ENCODE measurements at regions not wholly inside any gene's neighbourhood (a gene's known extent, or its start where the extent isn't known, plus 50 kb on each side); places are given as distances from the start of the nearest gene placed in this dataset.
"Not testable (repeated sequence)": the region's sequence is repeated elsewhere in the genome, so short reads cannot be mapped to it uniquely, and the experiment has no call there.

- Histone ChIP-seq H3K27ac (ENCODE audit: low read length) (no peak overlapping the region), H3K4me1 (ENCODE audit: control insufficient read depth, insufficient read depth, low read length) (peaks cover 4% of the 10 kb centered on the region), H3K4me3 (ENCODE audit: low read length) (no peak overlapping the region), H3K27me3 (ENCODE audit: control insufficient read depth, insufficient read depth) (no peaks in the 10 kb centered on the region), H3K9me3 (ENCODE audit: control insufficient read depth, low read length) (no peaks in the 10 kb centered on the region)
- DNase-seq (no peak), ATAC-seq (no peak)
- intact Hi-C loops (cut with DNase I): no loop called here
- 49% methylated on average over 1 of the region's 1 CpG for WGBS
Observed at GRCh38 chr14:66315548-66315947, 170.6 kb upstream of the CCDC196 start.

GRCh38 chr14:66322564-66322963 lies 163.6 kb upstream of the CCDC196 start:
- WGBS: 100% methylated on average over 1 of the region's 1 CpG
- Histone ChIP-seq H3K4me1 (ENCODE audit: control insufficient read depth, insufficient read depth, low read length) (no peaks in the 10 kb centered on the region), H3K9me3 (ENCODE audit: control insufficient read depth, low read length) (no peaks in the 10 kb centered on the region), H3K27me3 (ENCODE audit: control insufficient read depth, insufficient read depth) (no peaks in the 10 kb centered on the region), H3K4me3 (ENCODE audit: low read length) (no peak overlapping the region), H3K27ac (ENCODE audit: low read length) (no peak overlapping the region)
- intact Hi-C loops (cut with DNase I): no loop called here
- no peak for ATAC-seq
- no peak for DNase-seq

- Histone ChIP-seq H3K9me3 (ENCODE audit: control insufficient read depth, low read length) (no peaks in the 10 kb centered on the region), H3K27ac (ENCODE audit: low read length) (no peak overlapping the region), H3K4me3 (ENCODE audit: low read length) (no peak overlapping the region), H3K4me1 (ENCODE audit: control insufficient read depth, insufficient read depth, low read length) (no peaks in the 10 kb centered on the region), H3K27me3 (ENCODE audit: control insufficient read depth, insufficient read depth) (no peaks in the 10 kb centered on the region)
- 83% methylated on average over 4 of the region's 4 CpGs for WGBS
- intact Hi-C loops (cut with DNase I): no loop called here
- ATAC-seq (no peak), DNase-seq (no peak)
Observed at GRCh38 chr14:66330228-66330627, 155.9 kb upstream of the CCDC196 start.

GRCh38 chr14:66330916-66331315 lies 155.3 kb upstream of the CCDC196 start:
- Histone ChIP-seq H3K27me3 (ENCODE audit: control insufficient read depth, insufficient read depth) (no peaks in the 10 kb centered on the region), H3K4me3 (ENCODE audit: low read length) (no peak overlapping the region), H3K27ac (ENCODE audit: low read length) (no peak overlapping the region), H3K4me1 (ENCODE audit: control insufficient read depth, insufficient read depth, low read length) (no peaks in the 10 kb centered on the region), H3K9me3 (ENCODE audit: control insufficient read depth, low read length) (no peaks in the 10 kb centered on the region)
- DNase-seq (no peak), ATAC-seq (no peak)
- intact Hi-C loops (cut with DNase I): no loop called here

- H3K9me3 ChIP-seq (ENCODE audit: control insufficient read depth, low read length); H3K27ac ChIP-seq (ENCODE audit: low read length); H3K4me1 ChIP-seq (ENCODE audit: control insufficient read depth, insufficient read depth, low read length); ATAC-seq; intact Hi-C loops (cut with DNase I); H3K27me3 ChIP-seq (ENCODE audit: control insufficient read depth, insufficient read depth); DNase-seq; H3K4me3 ChIP-seq (ENCODE audit: low read length): not testable (repeated sequence)
- WGBS: 47% methylated on average over 3 of the region's 3 CpGs
Observed at GRCh38 chr14:66333293-66333692, 152.9 kb upstream of the CCDC196 start.

GRCh38 chr14:66341239-66341638 lies 144.9 kb upstream of the CCDC196 start:
- H3K4me3 ChIP-seq (ENCODE audit: low read length): no peak overlapping the region
- intact Hi-C loops (cut with DNase I): no loop called here
- ATAC-seq (no peak), DNase-seq (no peak)
- no peaks in the 10 kb centered on the region for H3K4me1 ChIP-seq (ENCODE audit: control insufficient read depth, insufficient read depth, low read length)
- H3K9me3 ChIP-seq (ENCODE audit: control insufficient read depth, low read length): no peaks in the 10 kb centered on the region
- H3K27ac ChIP-seq (ENCODE audit: low read length): no peak overlapping the region
- no peaks in the 10 kb centered on the region for H3K27me3 ChIP-seq (ENCODE audit: control insufficient read depth, insufficient read depth)

- H3K27ac ChIP-seq (ENCODE audit: low read length): no peak overlapping the region
- peaks cover 2% of the 10 kb centered on the region for H3K9me3 ChIP-seq (ENCODE audit: control insufficient read depth, low read length)
- ATAC-seq (no peak), DNase-seq (no peak)
- no peaks in the 10 kb centered on the region for H3K27me3 ChIP-seq (ENCODE audit: control insufficient read depth, insufficient read depth)
- intact Hi-C loops (cut with DNase I): no loop called here
- 64% methylated on average over 2 of the region's 2 CpGs for WGBS
- H3K4me1 ChIP-seq (ENCODE audit: control insufficient read depth, insufficient read depth, low read length): no peaks in the 10 kb centered on the region
- H3K4me3 ChIP-seq (ENCODE audit: low read length): no peak overlapping the region
Observed at GRCh38 chr14:66345986-66346385, 140.2 kb upstream of the CCDC196 start.

- no peak overlapping the region for H3K27ac ChIP-seq (ENCODE audit: low read length)
- H3K27me3 ChIP-seq (ENCODE audit: control insufficient read depth, insufficient read depth): no peaks in the 10 kb centered on the region
- H3K9me3 ChIP-seq (ENCODE audit: control insufficient read depth, low read length): peaks cover 2% of the 10 kb centered on the region
- 64% methylated on average over 1 of the region's 1 CpG for WGBS
- H3K4me3 ChIP-seq (ENCODE audit: low read length): no peak overlapping the region
- DNase-seq (no peak), ATAC-seq (no peak)
- intact Hi-C loops (cut with DNase I): no loop called here
- H3K4me1 ChIP-seq (ENCODE audit: control insufficient read depth, insufficient read depth, low read length): no peaks in the 10 kb centered on the region
Observed at GRCh38 chr14:66351310-66351709, 134.9 kb upstream of the CCDC196 start.

GRCh38 chr14:66359500-66359899 lies 126.7 kb upstream of the CCDC196 start:
- Histone ChIP-seq H3K9me3 (ENCODE audit: control insufficient read depth, low read length) (no peaks in the 10 kb centered on the region), H3K27me3 (ENCODE audit: control insufficient read depth, insufficient read depth) (no peaks in the 10 kb centered on the region), H3K4me3 (ENCODE audit: low read length) (no peak overlapping the region), H3K4me1 (ENCODE audit: control insufficient read depth, insufficient read depth, low read length) (no peaks in the 10 kb centered on the region), H3K27ac (ENCODE audit: low read length) (no peak overlapping the region)
- WGBS: 0% methylated on average over 3 of the region's 3 CpGs
- DNase-seq: no peak
- ATAC-seq: no peak
- intact Hi-C loops (cut with DNase I): loop anchor here in 1 of 4 donors (2.0 kb wide), 1 partner anchor 43 kb away; no protein-coding TSS in a partner anchor

GRCh38 chr14:66360366-66360926 lies 125.7 kb upstream of the CCDC196 start:
- H3K9me3 ChIP-seq (ENCODE audit: control insufficient read depth, low read length): no peaks in the 10 kb centered on the region
- no peaks in the 10 kb centered on the region for H3K4me1 ChIP-seq (ENCODE audit: control insufficient read depth, insufficient read depth, low read length)
- H3K4me3 ChIP-seq (ENCODE audit: low read length): no peak overlapping the region
- H3K27ac ChIP-seq (ENCODE audit: low read length): no peak overlapping the region
- no peaks in the 10 kb centered on the region for H3K27me3 ChIP-seq (ENCODE audit: control insufficient read depth, insufficient read depth)
- DNase-seq (no peak), ATAC-seq (no peak)
- 71% methylated on average over 8 of the region's 8 CpGs for WGBS
- intact Hi-C loops (cut with DNase I): no loop called here

- Histone ChIP-seq H3K4me3 (ENCODE audit: low read length) (no peak overlapping the region), H3K27me3 (ENCODE audit: control insufficient read depth, insufficient read depth) (no peaks in the 10 kb centered on the region), H3K4me1 (ENCODE audit: control insufficient read depth, insufficient read depth, low read length) (no peaks in the 10 kb centered on the region), H3K9me3 (ENCODE audit: control insufficient read depth, low read length) (no peaks in the 10 kb centered on the region), H3K27ac (ENCODE audit: low read length) (no peak overlapping the region)
- intact Hi-C loops (cut with DNase I): no loop called here
- WGBS: 34% methylated on average over 2 of the region's 2 CpGs
- DNase-seq: no peak
- no peak for ATAC-seq
Observed at GRCh38 chr14:66361013-66361412, 125.2 kb upstream of the CCDC196 start.

- Histone ChIP-seq H3K9me3 (ENCODE audit: control insufficient read depth, low read length) (no peaks in the 10 kb centered on the region), H3K4me3 (ENCODE audit: low read length) (no peak overlapping the region), H3K27me3 (ENCODE audit: control insufficient read depth, insufficient read depth) (no peaks in the 10 kb centered on the region), H3K4me1 (ENCODE audit: control insufficient read depth, insufficient read depth, low read length) (no peaks in the 10 kb centered on the region), H3K27ac (ENCODE audit: low read length) (no peak overlapping the region)
- no peak for ATAC-seq
- WGBS: 93% methylated on average over 4 of the region's 4 CpGs
- intact Hi-C loops (cut with DNase I): no loop called here
- DNase-seq: no peak
Observed at GRCh38 chr14:66365388-66365787, 120.8 kb upstream of the CCDC196 start.
